ENCODE measurements at regions not wholly inside any gene's neighbourhood (a gene's known extent, or its start where the extent isn't known, plus 50 kb on each side); places are given as distances from the start of the nearest gene placed in this dataset.

DNA sequence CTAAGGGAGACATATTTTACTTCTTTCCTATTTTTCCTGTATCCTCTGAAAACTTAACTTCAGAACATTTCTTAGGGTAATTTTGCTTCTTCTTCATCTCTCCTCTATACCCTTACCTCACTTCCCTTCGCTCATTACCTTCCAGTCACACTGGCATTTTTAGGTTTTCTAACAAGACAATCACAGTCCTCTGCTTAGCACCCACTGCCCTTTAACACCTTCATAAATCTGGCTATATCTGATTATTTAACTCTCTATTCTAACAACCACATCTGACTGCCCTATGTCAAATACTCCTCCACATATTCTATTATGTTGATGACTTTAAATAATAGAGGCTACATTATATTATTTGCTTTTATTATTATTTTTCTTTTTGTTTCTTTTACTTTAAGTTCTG is 1058.0 kb upstream of the CNTN5 start:
- no peak for TF ChIP-seq POLR2A (IDR thresholded peaks at IDR 0.05)
- TF ChIP-seq, protein P1, sequence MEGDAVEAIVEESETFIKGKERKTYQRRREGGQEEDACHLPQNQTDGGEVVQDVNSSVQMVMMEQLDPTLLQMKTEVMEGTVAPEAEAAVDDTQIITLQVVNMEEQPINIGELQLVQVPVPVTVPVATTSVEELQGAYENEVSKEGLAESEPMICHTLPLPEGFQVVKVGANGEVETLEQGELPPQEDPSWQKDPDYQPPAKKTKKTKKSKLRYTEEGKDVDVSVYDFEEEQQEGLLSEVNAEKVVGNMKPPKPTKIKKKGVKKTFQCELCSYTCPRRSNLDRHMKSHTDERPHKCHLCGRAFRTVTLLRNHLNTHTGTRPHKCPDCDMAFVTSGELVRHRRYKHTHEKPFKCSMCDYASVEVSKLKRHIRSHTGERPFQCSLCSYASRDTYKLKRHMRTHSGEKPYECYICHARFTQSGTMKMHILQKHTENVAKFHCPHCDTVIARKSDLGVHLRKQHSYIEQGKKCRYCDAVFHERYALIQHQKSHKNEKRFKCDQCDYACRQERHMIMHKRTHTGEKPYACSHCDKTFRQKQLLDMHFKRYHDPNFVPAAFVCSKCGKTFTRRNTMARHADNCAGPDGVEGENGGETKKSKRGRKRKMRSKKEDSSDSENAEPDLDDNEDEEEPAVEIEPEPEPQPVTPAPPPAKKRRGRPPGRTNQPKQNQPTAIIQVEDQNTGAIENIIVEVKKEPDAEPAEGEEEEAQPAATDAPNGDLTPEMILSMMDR (IDR thresholded peaks at IDR 0.05) = no peak
